ENCODE measurements at regions not wholly inside any gene's neighbourhood (a gene's known extent, or its start where the extent isn't known, plus 50 kb on each side); places are given as distances from the start of the nearest gene placed in this dataset.
A peak's percentile ranks its signal among the peaks of the same experiment; 100 is the strongest.

GRCh38 chr11:69918938-69919650 lies 99.9 kb upstream of the FGF3 start:
- DNase-seq: peak; percentile 79 to 84

- DNase-seq: no peak
These were observed 100.6 kb upstream of the FGF3 start for GRCh38 chr11:69919659-69920344.

DNA sequence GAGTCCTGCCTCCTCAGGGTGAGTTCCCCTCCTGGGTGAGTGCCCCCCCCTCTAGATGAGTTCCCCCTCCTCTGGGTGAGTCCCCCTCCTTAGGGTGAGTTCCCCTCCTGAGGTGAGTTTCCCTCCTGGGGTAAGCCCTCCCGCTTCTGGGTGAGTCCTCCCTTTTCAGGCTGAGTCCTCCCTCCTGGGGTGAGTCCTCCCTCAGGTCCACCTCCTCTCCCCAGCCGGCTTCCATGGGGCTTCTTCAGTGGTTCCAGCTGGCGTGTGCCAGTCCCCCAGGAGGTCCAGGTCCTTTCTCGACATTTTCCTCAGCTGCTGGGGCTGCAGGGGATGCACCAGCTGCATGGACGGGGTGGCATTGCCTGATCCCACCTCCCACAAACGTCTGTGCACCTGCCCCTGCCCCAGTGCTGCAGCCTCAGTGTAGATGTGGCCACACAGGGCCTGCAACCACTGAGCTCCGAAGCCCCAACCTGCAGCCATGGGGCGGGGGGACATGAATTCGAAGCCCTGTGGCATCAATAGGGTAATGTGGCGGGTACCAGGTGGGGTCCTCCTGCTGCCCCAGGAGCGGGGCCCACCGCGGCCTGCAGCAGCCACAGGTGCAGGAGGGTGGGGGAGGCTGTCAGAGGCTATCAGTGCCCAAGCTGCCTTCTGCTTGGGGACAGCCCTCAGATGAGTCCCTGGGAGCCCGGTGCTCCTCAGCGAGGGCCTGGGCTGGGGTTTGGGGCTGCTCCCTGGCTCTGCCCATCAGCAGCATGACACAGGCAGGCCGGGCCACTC lies 101.3 kb upstream of the FGF3 start:
- DNase-seq: no peak

- no peak for DNase-seq
These were observed 102.2 kb upstream of the FGF3 start for GRCh38 chr11:69921128-69922014.

GRCh38 chr11:69922015-69922595 lies 102.9 kb upstream of the FGF3 start:
- no peak for DNase-seq

GRCh38 chr11:69922596-69923111 lies 103.4 kb upstream of the FGF3 start:
- DNase-seq: no peak

- no peak for DNase-seq
These were observed 104.0 kb upstream of the FGF3 start for GRCh38 chr11:69923196-69923595.

- DNase-seq: no peak
These were observed 104.6 kb upstream of the FGF3 start for GRCh38 chr11:69923641-69924307.

DNA sequence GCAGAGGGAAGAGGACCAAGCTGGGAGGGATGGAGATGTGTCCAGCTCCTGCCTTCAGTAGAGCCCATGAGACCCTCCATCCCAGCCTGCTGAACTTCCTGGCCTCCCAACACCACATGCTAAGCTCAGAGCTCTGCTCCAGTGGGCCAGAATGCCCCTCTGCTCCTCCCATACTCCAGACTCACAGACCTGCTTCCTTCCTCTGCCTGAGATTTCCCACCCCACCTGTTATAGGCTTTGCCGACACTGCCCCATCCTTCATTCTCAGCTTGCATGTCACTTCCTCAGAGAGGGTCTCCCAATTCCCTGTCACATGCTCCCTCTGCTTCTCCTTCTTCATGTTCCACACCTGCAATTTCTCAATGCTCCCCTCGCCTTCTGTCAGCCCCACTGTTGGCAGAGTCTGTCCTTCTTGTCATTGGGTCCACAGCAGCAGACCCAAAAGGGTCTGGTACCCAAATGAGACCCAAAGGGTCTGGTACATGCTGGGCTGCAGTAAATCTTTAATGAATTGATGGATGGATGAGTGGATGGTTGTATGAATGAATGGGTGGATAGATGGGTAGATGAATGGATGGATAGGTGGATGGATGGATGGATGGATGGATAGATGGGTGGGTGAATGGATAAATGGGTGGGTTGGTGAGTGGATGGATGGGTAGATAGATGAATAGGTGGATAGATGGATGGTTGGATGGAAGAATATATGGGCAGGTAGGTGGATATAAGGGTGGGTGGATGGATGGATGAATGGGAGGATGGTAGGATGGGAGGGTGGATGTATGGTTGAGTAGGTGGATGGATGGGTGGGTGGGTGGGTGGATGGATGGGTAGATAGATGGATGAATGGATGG lies 105.3 kb upstream of the FGF3 start:
- no peak for DNase-seq

DNA sequence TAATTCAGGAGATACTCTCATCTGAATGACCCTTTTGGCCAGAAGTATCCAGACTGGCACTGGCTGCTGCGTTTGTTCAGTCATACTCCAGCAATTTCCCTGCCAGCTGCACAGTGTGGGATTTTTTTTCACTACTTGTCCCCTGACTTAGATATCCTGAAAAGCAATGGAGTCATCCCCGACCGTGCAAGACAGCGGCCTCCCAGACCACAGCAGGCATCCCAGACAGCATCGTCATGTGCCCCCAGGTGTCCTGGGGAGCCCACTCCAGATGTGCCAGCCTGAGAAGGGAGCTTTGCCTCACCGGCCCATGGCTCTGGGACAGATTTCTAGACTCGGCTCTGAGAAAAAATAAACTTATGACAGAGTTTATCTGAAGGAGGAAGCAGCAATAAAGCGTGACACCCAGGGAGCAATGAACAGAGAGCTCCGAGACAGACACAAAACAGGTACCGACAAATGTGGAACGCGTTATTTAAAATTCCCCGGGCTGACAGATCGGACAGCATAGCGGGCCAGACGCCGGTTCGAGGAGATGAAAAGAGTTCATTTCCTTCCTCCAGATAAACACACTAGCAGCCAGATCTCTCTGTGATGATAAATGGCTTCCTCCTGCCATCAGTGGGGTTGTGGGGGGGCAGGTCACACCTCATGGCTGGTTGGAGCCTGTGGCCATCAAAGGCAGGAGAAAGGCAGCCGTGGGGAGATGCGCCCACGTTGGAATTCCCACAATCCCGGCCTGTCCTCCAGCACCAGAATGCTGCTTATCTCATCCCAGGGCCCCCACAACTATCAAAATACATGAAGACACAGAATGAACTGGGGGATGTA lies 106.4 kb upstream of the FGF3 start:
- DNase-seq: no peak

DNA sequence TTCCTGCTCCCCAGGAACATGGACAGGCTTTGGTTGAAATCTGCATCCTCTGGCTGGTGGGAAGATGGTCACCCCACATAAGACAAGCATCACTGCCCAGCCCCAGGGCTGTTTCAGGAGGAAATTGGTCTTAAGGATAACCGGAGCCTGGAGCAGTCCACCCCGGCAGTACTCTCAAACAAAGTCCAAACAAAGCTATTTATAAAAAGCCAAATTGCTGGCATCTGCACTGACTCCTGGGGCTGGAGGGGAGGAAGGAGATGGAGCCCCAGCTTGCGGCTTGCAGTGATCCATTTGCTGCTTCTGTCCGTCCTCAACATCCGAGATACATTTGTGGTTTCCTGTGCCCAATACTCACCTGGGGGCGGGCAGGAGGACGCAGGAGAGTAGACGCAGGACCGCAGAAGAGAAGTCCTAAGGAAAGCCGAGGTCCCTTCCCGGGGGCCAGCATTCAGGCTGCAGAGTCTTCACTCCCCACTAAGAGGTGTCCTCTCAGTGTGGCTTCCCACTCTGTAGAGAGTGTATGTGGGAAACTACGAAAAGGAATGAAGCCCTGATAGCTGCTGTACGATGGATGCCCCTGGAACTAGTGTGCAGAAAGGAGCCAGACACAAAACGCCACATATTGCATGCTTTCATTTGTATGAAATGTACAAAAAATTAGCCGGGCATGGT lies 107.3 kb upstream of the FGF3 start:
- DNase-seq: no peak

DNA sequence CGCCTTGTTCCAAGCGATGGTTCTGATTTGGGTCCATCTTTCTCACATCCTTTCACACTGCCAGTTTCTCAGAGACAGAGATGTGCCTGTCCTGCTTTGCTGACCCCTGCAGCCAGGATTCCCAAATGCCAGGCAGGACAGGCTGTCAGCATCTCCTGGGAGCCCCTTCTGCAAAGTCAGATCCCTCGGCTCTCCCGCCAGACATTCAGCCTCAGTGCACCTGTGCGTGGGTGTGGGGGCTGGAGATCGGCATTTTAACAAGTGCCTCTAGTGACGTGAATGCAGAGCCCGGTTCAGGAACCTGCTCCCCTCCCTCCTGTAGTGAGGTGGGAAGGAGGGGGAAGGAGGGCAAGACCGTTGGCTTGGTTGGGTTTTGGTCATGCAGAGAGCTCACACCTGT lies 108.9 kb upstream of the FGF3 start:
- DNase-seq: no peak

DNA sequence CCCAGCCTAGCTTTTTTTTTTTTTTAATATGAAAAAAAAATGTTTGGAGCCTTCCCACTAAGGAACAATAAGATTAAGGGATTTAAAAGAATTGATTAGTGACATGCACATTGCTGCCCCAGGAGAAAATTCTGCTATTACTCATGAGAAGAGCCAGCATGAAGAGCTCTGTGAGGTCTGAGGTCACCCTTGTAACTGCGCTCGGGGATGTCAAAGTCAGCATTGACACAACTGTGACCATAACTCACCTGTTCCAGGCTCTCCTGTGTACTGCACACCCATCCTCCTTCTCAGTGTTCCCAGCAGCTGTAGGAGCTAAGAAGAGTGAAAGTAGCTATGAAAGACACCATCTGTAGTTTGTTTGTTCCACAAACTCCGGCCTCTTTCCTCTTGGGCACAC lies 109.8 kb upstream of the FGF3 start:
- DNase-seq: no peak

DNA sequence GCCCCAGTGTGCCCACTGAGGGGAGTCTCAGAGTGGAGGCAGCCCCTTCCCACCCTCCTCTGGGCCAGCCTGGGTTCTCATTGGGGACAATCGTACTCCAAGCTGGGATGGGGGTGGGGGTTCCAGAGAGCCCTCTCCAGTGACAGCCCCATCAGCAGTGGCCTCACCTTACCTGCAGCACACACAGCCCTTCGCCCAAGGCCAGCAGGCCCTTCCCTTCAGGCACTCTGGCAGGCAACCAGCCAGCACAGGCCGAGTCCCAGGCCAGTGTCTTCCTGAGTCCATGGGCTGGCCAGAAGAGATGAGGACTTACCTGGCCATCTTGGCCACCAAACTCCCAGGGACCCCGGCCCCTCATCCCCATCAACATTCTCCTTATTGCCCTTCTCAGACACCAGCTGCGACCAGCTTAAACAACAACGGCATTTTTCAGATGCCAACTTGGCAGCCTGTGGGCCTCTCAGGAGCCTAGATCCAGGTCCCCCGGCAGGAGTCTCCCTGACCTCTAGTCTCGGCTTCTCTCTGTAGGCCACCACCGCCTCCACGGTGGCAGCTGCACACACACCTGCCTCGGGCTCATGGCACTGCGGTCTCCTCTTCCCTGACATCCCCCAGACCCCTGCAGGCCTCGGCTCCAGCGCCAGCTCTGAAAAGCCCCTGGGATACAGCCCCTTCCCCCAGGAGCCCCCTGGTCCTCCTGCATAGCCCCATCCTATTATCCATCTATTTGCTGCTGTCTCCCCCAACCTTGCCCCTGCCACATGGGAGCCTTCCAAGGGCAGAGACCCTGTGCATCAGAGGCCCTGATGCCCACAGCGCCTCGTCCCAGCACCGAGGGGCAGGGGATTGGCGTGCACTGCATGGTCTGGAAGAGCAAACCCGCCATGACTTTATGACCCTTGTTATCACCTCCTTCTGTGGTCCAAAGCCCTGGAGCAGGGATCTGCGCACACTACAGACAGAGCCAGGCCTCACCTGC lies 111.2 kb upstream of the FGF3 start:
- DNase-seq: no peak

GRCh38 chr11:69931060-69931910 lies 112.1 kb upstream of the FGF3 start:
- DNase-seq: no peak

GRCh38 chr11:69931994-69932910 lies 113.0 kb upstream of the FGF3 start:
- no peak for DNase-seq
